ENCODE measurements at regions not wholly inside any gene's neighbourhood (a gene's known extent, or its start where the extent isn't known, plus 50 kb on each side); places are given as distances from the start of the nearest gene placed in this dataset.

- TF ChIP-seq, protein P1, sequence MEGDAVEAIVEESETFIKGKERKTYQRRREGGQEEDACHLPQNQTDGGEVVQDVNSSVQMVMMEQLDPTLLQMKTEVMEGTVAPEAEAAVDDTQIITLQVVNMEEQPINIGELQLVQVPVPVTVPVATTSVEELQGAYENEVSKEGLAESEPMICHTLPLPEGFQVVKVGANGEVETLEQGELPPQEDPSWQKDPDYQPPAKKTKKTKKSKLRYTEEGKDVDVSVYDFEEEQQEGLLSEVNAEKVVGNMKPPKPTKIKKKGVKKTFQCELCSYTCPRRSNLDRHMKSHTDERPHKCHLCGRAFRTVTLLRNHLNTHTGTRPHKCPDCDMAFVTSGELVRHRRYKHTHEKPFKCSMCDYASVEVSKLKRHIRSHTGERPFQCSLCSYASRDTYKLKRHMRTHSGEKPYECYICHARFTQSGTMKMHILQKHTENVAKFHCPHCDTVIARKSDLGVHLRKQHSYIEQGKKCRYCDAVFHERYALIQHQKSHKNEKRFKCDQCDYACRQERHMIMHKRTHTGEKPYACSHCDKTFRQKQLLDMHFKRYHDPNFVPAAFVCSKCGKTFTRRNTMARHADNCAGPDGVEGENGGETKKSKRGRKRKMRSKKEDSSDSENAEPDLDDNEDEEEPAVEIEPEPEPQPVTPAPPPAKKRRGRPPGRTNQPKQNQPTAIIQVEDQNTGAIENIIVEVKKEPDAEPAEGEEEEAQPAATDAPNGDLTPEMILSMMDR (IDR thresholded peaks at IDR 0.05; ENCODE audit: low read depth, low read length, poor library complexity, severe bottlenecking), result no peak
- TF ChIP-seq EZH2phosphoT487 (IDR thresholded peaks at IDR 0.05; ENCODE audit: borderline replicate concordance, low read length), result no peak
These were observed 1008.3 kb upstream of the B3GALT2 start for GRCh38 chr1:194194724-194195123.
